GM21423 (cell line): ENCODE measurements at regions not wholly inside any gene's neighbourhood (a gene's known extent, or its start where the extent isn't known, plus 50 kb on each side); places are given as distances from the start of the nearest gene placed in this dataset.

Experiments used
- ATAC-seq: cut with Tn5 transposase; IDR thresholded peaks from one replicate; pipeline ENCODE4 v1.9.1; 2021; ENCODE audit warnings: mild to moderate bottlenecking, moderate library complexity; ENCODE audit not compliant: unreplicated experiment

DNA sequence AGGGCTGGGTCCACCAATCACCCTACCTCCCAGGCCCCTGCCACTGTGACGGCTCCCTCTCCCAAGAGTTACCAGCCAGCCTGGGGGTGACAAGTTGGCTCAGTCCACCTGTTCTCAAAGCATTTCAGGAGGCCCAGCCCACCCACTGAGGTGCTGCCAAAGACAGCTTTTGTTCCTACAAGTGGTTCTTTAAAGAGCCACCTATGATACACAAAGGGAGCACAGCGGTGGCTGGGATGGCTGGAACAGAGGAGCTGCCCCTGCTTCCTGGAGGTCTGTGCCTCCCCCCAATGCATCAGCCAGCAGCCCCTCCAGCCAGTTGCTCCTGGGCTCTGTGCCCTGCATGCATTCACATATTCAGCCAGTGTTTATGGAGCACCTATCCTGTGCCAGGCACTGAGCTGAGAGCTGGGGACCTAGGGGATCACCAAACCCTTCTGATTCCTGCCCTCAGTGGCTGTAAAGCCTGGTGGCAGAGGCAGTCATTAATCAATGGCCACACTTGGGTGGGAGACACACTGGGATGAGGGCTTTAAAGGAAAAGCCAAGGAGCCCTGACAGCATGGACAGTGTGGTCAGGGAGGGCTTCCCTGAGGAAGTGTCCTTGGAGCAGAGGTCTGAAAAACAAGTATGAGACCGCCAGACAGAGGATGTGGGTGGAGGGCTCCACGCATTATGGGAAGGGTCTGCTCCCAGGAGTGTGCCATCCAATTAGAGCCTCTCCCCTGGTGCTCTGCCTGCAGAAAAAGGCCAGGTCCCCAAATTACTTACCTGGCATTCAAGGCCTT is 107.1 kb upstream of the LINGO1 start:
- ATAC-seq: no peak

GRCh38 chr15:77738441-77739302 is 106.0 kb upstream of the LINGO1 start:
- ATAC-seq: no peak

DNA sequence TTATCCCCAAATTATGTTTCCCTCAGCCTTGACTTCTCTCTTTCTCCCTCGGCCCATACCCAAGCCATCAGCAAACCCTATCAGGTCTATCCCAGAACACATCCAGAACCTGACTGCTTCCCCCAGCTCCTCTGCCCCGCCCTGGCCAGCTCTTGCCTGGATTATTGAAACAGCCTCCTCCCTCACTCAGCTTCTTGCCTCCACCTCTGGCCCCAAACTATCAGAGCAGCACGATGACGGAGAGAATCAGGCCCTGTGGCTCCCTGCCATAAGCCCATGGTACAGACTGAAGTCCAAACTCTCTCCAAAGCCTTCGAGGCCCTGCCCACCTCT is 105.3 kb upstream of the LINGO1 start:
- ATAC-seq: no peak

- no peak for ATAC-seq
Observed at GRCh38 chr15:77737238-77738037, 104.7 kb upstream of the LINGO1 start.

DNA sequence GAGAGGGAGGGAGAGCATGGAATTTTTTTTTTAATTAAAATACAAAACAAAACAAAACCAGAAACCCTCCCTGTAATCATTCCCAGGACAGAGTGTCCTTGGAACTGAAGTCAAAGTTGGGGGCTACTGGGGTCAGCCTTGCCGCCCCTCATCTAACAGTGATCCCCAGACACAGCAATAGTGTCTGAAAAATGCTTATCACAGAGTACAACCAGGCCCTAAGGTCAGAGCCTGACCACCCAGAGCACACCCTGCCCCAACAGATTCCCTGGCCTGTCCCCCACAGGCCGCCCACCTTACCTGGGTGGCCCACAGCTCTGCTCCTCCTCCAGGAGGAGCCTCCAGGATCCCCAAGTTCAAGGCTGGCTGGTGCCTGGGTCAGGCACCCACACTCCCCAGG is 101.6 kb upstream of the LINGO1 start:
- ATAC-seq: no peak

GRCh38 chr15:77733579-77734300 is 101.0 kb upstream of the LINGO1 start:
- no peak for ATAC-seq

- ATAC-seq: no peak
Observed at GRCh38 chr15:77732514-77733335, 100.0 kb upstream of the LINGO1 start.

DNA sequence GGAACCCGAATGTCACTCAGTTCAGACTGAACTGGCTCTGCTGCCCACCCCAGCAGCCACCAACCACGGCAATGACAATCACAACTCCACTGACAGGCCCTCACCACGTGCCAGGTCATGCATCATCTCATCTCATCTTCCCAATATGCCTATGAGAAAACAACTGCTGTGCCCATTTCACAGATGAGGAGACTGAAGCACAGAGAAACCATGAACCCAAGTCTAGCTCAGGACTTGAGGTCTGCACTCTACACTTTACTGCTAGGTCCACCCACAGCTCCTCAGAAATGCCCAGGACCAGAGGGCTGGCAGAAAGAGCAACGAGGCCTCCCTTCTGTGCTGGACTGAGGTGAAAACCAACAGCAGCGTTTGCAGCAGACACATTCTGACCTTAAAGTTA is 99.2 kb upstream of the LINGO1 start:
- ATAC-seq: no peak

DNA sequence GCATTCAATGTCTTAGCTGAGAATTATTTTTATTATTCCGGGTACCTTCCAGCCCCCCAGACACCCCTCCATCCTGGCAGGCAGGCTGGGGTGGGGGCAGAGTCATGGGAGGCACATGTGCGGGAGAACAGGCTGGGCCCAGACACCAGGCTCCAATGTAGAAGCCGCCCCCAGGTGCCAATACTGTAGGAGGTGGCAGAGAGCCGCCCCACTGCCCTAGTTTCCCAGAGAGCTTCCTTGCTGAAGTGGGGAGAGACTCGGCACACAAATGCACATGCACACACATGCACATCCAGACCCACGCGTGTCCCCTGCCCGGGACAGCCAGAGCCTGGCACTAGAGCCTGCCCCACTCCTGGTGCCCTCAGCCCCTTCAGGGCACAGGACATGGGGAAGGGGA is 98.4 kb upstream of the LINGO1 start:
- no peak for ATAC-seq

GRCh38 chr15:77727635-77728304 is 95.1 kb upstream of the LINGO1 start:
- ATAC-seq: no peak

DNA sequence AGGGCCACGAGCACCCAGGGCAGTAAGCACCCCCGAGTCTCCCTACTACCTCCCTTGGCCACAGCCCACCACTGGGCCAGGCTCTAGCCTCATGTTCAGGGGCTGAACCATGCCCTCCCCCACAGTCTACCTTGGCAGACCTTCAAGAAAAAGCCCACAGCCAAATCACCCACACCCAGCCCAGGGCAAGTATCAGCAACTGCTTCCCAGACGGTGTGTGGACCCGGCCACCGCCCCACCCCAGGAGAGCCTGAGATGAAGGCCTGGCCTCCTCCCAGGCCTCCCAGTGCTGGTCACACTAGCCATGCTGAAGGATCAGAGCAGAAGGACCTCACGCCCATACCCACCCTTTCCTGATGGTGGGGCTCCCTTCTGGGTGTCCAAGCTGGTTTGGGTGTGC is 92.0 kb upstream of the LINGO1 start:
- ATAC-seq: no peak

DNA sequence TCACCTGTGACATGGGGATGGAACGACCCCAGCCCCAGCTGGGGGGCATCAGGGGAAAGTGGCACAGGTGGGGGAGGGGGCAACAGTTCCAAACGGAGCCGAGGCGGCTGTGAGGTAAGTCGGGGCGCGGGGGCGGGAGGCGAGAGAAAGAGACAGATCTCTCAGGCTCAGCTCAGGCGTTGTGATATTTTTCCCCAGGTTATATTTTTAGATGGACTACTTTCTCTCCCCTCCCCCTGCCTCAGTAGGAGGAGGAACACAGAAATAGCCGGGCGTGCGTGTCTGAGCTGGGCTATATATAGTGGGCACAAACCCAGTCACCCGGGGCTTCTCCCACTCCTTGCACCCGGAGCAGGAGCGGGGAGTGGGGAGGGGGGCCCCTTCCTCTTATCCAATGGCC is 91.0 kb upstream of the LINGO1 start:
- ATAC-seq: no peak

DNA sequence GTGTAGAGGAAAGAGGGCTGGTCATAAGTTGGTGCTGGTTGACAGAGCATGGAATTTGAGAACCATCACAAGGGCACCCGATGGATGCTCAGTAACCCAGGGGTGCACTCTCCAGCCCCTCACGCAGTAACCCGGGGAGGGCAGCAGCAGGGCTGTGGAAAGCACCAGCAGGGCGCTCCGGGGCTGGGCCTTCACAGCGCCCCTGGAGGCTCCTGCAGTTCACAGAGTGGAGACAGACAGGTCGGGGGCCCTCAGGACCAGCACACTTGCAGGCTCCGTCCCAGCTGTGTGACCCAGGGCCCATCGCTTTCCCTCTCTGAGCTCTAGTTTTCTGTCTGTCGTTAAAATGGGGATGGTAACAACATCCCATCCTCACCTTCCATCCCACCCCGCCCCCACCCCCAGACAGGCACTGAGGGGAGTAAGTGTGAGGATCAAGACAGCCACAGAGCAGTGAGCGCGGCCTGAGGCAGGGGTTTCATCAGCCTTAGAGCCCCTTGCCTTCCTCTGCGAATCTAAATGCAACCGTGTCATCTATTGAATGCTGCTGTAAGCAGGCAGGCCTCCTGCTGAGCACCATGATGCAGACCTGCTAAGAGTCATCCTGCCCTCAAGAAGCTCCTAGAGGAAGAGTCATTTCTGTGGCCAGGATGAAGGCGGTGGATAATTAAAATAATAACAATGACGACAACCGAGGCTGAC is 90.2 kb upstream of the LINGO1 start:
- ATAC-seq: no peak

GRCh38 chr15:77721963-77722362 is 89.3 kb upstream of the LINGO1 start:
- no peak for ATAC-seq

- ATAC-seq: no peak
Observed at GRCh38 chr15:77720655-77721054, 87.9 kb upstream of the LINGO1 start.

- no peak for ATAC-seq
Observed at GRCh38 chr15:77720173-77720572, 87.5 kb upstream of the LINGO1 start.

- no peak for ATAC-seq
Observed at GRCh38 chr15:77719450-77719849, 86.7 kb upstream of the LINGO1 start.

DNA sequence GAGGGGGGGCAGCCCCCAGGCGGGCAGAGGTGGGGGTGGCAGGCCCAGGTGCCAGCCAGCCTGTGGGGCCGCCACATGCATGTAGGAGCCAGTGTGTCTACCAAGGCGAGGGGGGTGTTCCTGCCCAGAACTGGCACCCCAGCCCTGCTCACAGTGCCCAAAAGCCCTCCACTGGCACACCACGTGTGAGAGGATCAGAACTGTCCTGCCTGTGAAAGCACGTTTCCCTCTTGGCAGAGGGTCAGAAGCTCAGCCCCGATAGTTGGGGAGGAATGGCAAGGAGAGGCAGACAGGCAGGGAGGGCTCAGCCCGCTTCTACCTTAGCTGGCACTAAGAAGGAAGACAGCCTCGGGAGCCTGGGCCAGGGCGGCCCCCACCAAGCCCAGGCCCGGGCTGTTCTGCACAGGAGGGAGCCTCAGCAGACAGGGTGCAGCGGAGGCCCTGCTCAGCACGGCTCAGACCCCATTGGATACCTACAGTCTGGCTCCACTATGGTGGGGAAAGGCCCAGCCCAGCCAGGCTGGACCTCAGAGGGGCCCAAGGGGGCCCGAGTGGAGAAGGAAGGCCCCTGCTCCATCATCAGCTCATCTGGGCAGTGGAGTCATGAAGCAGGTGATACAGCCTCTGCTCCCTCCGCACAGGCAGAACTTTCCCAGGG is 84.8 kb upstream of the LINGO1 start:
- ATAC-seq: no peak
